KBM-7 (cell line): ENCODE measurements at regions not wholly inside any gene's neighbourhood (a gene's known extent, or its start where the extent isn't known, plus 50 kb on each side); places are given as distances from the start of the nearest gene placed in this dataset.

Source experiments
- DNase-seq: peaks from one replicate; pipeline ENCODE4 v3.0.0-alpha.2; 2015
- in situ Hi-C: fragments of 300-500 bp; cut with MboI; formaldehyde crosslinking; loops from 2 replicates; pipeline ENCODE4 v1.14.3; 2020; ENCODE audit warnings: low sequenced_read_pairs, low pct_unique_long_range_greater_than_20kb, mixed read lengths

DNA sequence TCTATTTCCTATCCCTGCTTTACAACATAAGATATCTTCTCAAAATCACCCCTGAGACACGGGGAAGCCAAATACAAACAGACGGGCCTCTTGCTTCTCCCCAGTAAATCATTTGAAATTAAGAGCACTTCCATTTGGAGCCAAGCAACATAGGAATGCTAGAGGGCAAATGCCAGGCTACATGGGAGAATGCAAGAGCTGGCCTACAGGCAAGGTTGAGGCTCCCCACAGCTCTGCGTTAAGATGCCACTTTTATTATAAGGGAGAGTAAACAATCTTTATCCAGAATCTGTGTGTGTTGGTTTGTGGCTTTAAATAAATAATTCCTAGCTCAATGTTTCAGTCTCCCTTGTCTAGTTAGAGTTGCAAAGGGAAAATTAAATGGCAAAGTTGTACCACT, 305.1 kb upstream of the KCNH8 start:
- in situ Hi-C loops: no loop called here
- no peak for DNase-seq

DNA sequence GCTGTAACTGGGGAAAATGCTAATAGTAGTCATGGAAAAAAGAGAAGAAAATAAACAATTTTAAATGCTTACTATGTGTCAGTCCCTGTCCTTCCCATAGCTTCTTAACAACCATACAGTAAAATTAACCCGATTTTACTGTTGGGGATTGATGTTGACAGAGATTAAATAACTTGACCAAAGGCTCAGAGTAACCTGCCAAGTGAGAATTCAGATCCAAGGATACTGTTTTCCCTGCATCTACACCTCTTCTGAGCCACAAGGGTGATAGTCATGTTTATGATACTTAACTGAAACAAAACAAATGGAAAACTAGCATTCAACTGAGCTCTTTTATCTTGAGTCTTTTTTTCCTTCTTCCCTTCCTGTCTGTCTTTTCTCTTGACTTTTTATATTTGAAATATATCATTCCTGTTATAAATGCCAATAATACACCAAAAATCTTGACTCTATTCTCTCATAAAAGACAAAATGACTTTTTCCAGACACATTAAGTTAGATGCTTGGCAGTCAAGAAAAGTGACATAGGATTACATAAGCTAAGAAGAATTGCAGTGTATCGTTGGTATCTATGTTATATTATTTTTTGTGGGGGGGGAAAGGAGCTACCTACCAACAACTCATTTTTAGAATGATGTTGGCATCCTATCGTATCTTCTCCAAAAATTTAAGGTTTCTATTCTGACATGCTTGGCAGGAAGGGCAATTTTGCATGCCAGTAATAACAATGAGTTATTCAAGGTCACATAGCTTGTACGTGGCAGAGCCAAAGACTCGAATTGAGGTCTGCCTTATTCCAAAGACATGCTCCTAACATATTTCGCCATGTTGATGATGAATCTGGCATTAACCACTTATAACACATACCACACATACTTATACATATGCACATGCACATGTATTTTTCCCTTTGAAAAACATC, 306.6 kb upstream of the KCNH8 start:
- in situ Hi-C loops: no loop called here
- DNase-seq: no peak

DNA sequence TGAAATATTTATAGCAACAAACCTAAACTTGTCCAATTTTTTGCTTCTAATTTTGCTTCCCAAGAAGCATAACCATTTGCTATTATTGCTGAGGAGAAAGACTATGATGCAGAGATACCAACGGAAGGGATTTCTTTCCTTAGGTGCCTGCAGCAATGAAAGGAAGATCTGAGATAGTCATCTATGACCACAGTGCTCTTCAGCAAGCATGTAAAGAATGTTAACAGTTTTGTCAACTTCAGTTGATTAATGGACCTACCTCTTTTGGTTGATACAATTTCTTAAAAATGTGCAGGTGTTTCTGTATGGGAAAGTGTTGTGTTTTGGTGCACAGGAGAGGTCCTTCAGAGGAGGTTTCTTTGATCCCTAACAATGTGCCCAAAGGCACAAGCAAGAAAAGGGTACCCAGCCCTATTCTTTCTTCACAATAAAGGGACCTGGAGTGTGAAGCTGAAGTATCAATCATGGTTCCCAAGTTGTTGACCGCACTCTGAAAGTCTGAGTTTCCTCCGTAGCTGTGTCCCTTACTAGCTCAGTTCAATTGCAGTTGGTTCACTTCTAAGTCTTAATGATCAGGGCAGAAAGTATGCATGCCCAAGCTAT, 307.7 kb upstream of the KCNH8 start:
- in situ Hi-C loops: no loop called here
- DNase-seq: no peak

DNA sequence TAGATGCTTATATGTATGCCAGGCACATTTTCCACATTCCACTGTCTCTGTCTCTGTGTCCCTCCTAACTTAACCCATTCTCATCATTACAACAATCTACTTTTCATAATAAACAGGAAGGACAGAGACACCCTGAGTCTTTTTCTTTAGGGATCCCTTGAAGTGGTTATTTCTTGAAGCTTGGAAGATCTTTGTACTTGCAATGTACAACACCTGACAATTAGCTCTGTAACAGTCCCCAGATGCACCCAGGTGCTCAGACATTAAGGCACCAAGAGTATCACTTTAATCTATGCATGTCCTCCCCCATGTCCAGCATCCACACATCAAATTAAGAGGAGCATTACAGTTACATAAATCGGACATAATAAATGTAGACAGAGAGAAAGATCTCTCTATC, 309.6 kb upstream of the KCNH8 start:
- no peak for DNase-seq
- in situ Hi-C loops: no loop called here

DNA sequence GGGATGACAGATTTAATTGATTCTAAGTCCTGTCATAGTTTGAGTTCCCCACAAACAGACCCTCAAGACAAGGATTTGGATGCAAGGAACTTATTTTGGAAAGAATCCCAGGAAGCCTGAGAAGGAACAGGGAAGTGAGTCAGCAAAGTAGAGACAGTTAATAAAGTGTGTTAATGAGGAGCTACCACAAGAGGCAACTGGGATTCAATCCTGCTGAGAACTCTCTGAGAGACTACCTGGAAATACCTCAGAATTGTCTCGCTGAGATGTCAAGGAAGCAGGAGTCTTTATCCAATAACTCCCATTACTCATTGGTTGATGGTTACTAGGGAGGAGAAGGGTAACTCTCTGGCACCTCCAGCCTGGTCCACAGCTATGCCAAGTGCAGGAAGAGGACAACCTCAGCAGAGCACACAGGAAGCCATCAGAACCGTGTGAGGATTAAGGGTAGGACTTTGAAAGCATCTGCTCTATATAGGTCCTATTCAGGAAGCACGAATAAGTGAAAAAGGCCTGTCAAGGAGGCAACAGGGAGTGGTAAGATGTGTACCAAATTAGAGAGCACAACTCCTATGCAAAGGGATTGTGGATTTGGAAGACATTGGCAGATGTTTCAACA, 311.1 kb upstream of the KCNH8 start:
- in situ Hi-C loops: no loop called here
- DNase-seq: no peak

DNA sequence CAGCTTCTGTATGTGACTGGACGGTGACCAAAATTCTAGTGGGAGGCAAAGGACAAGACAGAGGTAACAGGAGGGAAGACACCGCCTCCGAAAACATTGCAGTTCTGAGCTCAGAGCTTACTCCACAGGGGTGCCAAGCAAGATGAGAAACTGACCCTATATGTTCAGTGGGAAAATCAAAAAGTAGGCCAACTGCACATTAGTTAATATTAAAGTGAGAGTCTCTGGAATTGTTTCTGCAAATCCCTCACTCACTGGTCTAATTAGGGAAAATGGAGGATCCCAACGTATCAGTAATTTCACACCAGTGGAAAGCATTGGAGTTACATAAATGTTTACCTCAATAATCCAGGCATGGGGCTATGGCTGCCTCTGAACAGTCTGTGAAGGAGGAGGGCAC, 313.3 kb upstream of the KCNH8 start:
- no peak for DNase-seq
- in situ Hi-C loops: no loop called here

DNA sequence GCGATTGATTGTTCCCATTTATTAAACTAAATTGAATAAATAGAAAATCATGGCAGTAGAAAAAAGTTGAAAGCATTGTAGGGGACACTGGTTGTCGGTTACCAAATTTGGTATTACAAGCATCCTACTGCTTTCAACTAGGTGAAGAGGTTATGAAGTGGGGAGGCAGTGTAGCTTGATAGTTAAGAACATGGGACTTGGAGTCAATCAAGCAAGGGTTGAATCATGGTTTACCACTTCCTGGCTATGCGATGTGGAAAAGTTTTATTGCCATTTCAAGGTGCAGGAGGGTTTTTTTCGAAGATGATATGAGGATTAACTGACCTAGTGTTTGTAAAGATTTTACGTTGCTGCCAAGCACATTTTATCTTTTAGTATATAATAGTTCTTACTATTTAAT, 318.2 kb upstream of the KCNH8 start:
- DNase-seq: peak; percentile 70
- in situ Hi-C loops: no loop called here

DNA sequence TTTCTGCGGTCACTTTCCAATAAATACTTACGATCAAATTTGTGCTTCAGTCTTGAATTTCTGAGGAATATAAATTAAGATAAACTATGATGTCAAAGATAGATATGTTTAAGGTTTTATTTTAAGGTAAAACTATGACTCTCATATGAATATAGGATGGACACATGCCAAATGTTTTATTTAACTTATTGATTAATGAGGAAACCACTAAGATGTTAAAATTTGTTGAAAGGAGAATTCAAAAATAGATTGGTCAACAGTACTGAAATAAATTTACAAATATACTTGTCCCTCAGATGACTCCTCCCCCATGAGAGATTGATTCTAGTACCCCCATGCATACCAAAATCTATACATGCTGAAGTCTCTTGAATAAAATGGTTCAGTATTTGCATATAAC, 319.7 kb upstream of the KCNH8 start:
- DNase-seq: no peak
- in situ Hi-C loops: no loop called here

DNA sequence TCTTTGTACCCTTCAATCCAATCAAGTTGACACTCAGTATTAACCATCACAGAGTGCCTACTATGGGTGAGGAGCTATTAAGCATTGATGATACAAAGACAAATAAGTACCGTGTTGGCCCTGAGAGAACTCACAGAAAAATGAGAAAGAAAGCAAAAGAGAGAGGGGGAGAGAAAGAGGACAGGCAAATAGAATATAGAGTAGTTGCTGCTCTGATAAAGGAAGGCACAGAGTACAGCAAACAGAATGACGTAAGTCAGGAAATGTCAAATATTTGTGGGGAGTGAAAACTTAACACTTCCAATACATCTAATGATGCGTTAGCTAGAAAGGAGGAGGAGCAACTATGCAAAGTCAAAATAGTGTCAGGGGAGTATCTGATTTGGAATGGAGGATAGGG, 320.6 kb upstream of the KCNH8 start:
- in situ Hi-C loops: no loop called here
- DNase-seq: peak; percentile 41

DNA sequence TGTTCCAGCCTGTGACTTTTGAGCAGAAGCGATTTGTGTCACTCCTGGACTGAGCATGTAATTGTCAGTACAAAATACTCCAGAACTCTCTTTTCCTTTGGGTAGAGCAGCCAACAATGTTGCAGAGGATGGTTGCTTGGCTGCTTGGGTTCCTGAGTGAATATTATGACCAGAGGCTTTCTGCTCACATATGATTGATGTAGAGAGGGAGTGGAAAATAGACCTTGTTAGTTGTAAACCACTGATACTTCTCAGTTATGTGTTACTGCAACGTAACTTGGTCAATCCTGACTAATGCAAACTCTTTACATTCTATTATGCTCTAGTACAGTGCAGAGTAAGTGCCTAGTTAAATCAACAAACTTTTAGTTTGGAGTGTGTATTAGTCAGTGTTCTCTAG, 322.6 kb upstream of the KCNH8 start:
- peak; percentile 45 for DNase-seq
- in situ Hi-C loops: no loop called here

DNA sequence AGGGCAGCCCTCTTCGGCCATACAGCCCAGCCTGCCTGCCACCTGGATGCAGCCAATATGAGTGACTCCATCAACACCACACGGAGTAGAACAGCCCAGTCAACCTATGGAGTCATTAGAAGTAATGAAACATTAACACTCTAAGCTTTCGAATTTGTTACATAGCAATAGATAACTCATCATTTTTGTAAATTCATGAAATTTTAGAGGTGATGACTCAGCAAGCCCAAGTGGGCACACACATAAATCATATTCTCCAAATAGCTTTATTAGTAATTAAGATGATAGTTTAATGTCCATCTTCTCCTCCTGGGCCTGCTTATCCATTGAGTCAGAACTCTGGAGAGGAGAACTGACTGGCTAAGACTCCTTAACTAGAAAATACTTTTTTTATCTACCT, 335.0 kb upstream of the KCNH8 start:
- in situ Hi-C loops: no loop called here
- DNase-seq: no peak

DNA sequence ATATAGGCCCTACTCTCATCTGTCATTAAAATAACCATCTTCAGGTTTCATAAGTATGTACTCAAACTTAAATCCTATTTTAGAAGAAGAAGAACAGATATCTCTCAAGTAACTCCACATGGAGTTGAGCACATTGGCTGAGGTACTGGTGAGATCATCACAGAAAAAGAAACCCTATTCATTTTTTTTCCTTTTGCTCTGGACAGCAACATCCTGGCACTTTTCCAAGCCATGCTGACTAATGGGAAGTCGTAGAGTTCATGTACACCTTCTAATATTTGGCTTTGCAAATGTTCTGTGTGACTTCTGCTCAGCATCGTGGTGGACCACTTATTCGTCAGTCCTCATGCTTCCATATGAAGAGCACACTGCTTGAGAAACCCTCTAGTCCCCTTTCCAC, 336.0 kb upstream of the KCNH8 start:
- no peak for DNase-seq

DNA sequence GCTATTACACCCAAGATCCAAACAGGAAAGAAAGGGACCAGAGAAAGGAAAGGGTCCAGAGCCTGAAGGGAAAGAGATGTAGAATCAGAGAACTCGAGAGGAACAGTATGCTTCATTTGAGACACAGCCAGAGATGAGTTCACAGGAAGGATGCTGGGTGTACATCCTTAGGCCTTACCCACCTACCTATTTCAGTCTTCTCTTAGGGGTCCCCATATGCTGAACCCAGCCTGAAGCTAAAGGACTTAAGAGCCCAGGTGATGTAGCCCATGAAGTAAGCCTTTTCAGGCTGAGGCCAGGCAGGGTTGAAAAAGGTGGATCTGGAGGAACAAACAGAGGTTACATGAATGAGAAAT, 338.0 kb upstream of the KCNH8 start:
- in situ Hi-C loops: no loop called here
- DNase-seq: no peak

More for the DNA sequence above, 336.0 kb upstream of the KCNH8 start:
- in situ Hi-C loops: no loop called here

DNA sequence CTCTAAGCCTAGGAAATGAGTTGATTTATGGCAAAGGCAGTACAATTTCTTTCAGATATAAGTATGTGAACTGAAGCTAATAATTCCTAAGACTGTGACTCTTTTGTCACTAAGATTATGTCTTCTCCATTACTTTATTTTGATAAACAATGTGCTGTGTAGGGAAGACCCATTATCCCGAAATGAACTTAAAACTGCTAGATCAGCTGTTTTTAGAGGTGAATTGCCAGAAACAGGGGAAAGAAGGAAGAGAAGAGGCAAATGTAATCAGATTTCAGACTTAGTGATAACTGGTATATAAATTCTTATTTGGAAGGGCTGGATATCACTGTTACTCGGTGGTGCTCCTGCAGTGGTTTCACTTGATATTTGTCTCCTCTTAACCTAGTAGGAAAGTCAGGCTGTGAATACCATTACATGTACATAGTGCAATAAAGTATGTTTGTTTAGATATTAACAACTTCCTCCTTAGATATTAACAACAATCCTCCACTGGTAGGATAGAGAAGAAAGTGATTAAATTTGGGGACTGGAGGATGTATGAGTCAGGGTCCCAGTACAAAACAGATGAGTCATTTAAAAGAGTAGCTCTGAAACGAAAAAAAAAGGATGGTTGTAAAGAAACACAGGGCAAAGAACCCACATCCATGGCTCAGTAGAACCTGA, 338.5 kb upstream of the KCNH8 start:
- in situ Hi-C loops: no loop called here
- no peak for DNase-seq

DNA sequence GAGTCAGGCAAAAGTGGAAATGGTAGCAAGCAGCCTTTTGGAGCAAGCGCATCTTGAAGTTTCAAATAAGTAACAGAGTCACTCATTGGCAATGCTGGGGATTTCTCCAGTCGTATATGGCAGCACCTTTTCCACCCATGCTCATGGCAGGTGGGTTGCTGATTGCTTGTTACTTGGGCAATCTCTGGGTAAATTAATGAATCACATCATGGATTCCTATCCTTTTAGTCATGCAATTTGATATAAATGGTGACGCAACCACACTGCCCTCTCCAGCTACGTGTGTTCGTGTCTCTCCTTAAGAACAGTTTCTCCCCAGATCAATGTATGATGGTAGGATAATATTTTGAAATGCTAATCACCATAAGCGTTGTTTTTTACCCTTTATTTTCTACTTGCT, 339.9 kb upstream of the KCNH8 start:
- in situ Hi-C loops: no loop called here
- DNase-seq: no peak

DNA sequence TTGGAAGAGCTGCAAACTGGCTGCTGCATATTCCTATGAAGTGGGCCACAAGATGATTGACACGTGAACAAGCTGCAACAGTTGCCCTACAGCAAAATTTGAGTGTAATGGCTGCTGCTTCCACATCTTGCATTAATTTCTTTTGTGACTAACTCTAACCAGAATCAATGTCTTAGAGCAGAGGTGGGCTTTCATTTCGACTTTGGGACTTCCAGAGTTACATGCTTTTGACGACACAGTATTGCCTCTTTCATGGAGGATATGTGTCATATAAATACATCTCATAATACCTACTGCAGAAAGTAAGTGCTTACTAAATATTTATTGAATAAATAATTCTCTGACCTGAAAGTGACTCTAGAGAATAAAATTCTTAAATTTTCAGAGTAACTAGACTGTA, 340.7 kb upstream of the KCNH8 start:
- in situ Hi-C loops: no loop called here
- no peak for DNase-seq

DNA sequence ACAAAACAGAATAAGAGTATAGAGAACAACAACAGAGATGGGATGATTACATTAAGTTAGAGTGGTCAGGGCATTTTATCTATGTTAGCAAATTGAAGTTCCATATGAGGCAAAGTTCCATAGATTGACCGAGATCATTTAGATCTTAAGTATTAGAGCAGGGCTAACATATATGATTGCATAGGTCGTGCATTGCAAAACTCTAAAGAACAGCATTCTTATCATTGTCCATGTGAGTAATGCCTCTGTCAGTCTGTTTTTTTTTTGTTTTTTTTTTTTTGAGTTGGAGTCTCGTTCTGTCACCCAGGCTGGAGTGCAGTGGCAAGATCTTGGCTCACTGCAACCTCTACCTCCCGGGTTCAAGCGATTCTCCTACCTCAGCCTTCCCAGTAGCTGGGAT, 341.7 kb upstream of the KCNH8 start:
- DNase-seq: no peak
- in situ Hi-C loops: no loop called here

DNA sequence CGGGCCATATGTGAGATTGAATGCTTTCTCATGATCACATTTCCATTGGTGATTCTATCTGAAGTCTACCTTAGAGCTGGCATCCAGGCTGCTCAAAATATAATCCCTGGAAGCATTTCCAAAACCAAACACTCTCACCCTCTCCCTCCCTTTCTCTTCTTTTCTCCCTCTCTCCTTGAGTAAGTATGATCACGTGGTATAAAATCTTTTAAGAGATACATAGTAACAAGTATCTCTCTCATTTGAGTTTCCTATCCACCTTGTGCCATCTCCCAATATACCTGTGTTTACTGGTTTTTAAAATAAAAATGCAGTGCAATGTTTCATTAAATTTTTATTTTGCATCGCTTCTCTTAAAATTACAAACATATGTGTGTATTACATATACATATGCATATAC, 350.9 kb upstream of the KCNH8 start:
- in situ Hi-C loops: no loop called here
- no peak for DNase-seq

DNA sequence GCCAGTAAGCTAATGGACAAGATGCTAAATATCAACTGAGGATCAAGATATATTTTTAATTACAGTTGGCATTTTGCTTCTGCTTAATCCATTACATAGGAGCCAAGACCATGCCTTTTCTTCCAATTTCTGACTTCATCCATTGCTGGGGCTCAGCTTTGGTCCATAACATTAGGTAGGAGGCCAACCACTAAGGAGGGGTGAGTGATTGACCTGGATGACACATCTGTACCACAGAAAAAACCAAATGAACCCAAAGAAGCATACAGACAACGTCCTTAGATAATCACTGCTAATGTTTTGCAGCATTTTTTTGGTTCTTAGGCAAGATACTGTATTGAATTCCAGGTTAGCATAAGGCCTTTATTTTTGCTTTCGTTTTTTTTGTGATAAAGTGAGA, 353.2 kb upstream of the KCNH8 start:
- DNase-seq: no peak
- in situ Hi-C loops: no loop called here

DNA sequence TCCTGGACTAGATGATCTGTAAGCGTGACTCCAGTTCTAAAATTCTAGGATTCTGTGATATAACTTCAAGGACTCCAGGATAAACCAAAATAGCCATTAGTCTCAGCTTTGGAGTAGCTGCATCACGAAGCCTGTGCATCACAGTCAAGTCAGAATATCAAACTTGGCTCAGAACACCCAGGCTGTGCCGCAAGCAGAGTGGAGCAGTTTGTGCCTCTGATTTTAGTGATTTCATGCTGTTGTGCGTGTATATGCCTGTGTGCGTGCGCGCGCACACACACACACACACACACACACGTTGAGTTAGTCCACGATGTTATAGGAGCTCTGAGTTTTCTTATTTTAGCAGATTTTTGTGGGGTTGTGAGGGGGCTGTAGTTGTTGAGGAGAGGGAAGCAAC, 356.6 kb upstream of the KCNH8 start:
- no peak for DNase-seq
- in situ Hi-C loops: no loop called here
